ENCODE measurements at regions not wholly inside any gene's neighbourhood (a gene's known extent, or its start where the extent isn't known, plus 50 kb on each side); places are given as distances from the start of the nearest gene placed in this dataset.

- no peak for DNase-seq (ENCODE audit: low spot score in 2 of 2)
- Histone ChIP-seq H3K27ac (peak overlapping the region; percentile 81 to 95), H3K4me3 (no peak overlapping the region), H3K27me3 (no peaks in the 10 kb centered on the region), H3K36me3 (no peaks in the 10 kb centered on the region), H3K4me1 (peaks cover 15 to 29% of the 10 kb centered on the region in 2 donors), H3K9me3 (no peaks in the 10 kb centered on the region)
- intact Hi-C loops (cut with DNase I), result loop anchor here (2.0 to 5.0 kb wide), 5 partner anchors 42 to 111 kb away; partner anchors contain the start of gene ERRFI1
- no peak for TF ChIP-seq CTCF (IDR thresholded peaks at IDR 0.05)
Observed at GRCh38 chr1:8138673-8139072, 112.6 kb upstream of the ERRFI1 start.

GRCh38 chr1:8137481-8138244, 111.6 kb upstream of the ERRFI1 start:
- intact Hi-C loops (cut with DNase I), result loop anchor here (2.0 to 5.0 kb wide), 5 partner anchors 41 to 110 kb away; partner anchors contain the start of gene ERRFI1
- Histone ChIP-seq H3K27ac (peak overlapping the region; percentile 81 to 95), H3K9me3 (no peaks in the 10 kb centered on the region), H3K27me3 (no peaks in the 10 kb centered on the region), H3K4me1 (peaks cover 19 to 35% of the 10 kb centered on the region in 2 donors), H3K4me3 (peak overlapping the region in 1 of 2 donors; percentile 25), H3K36me3 (no peaks in the 10 kb centered on the region)
- no peak for TF ChIP-seq CTCF (IDR thresholded peaks at IDR 0.05)
- DNase-seq (ENCODE audit: low spot score in 2 of 2), result peak; percentile 32 to 85

GRCh38 chr1:8136766-8137165, 110.7 kb upstream of the ERRFI1 start:
- DNase-seq (ENCODE audit: low spot score in 2 of 2), result no peak
- no peaks in the 10 kb centered on the region for H3K36me3 ChIP-seq
- no peaks in the 10 kb centered on the region for H3K27me3 ChIP-seq
- no peak for TF ChIP-seq CTCF (IDR thresholded peaks at IDR 0.05)
- peaks cover 19 to 37% of the 10 kb centered on the region in 2 donors for H3K4me1 ChIP-seq
- intact Hi-C loops (cut with DNase I), result loop anchor here (5.0 kb wide), 4 partner anchors 59 to 109 kb away; partner anchors contain the start of gene ERRFI1
- H3K27ac ChIP-seq, result peak overlapping the region; percentile 81 to 95
- no peaks in the 10 kb centered on the region for H3K9me3 ChIP-seq
- no peak overlapping the region for H3K4me3 ChIP-seq

GRCh38 chr1:8135250-8135649, 109.1 kb upstream of the ERRFI1 start:
- no peaks in the 10 kb centered on the region for H3K36me3 ChIP-seq
- no peak for TF ChIP-seq CTCF (IDR thresholded peaks at IDR 0.05)
- peaks cover 19 to 37% of the 10 kb centered on the region in 2 donors for H3K4me1 ChIP-seq
- intact Hi-C loops (cut with DNase I), result loop anchor here (5.0 kb wide), 4 partner anchors 58 to 108 kb away; partner anchors contain the start of gene ERRFI1
- peak overlapping the region; percentile 81 to 95 for H3K27ac ChIP-seq
- no peaks in the 10 kb centered on the region for H3K9me3 ChIP-seq
- DNase-seq (ENCODE audit: low spot score in 2 of 2), result no peak
- H3K4me3 ChIP-seq, result no peak overlapping the region
- no peaks in the 10 kb centered on the region for H3K27me3 ChIP-seq

GRCh38 chr1:8134546-8135235, 108.6 kb upstream of the ERRFI1 start:
- Histone ChIP-seq H3K9me3 (no peaks in the 10 kb centered on the region), H3K36me3 (no peaks in the 10 kb centered on the region), H3K27ac (peak overlapping the region; percentile 81 to 95), H3K27me3 (no peaks in the 10 kb centered on the region), H3K4me1 (peaks cover 19 to 37% of the 10 kb centered on the region in 2 donors), H3K4me3 (peak overlapping the region in 1 of 2 donors; percentile 46)
- no peak for TF ChIP-seq CTCF (IDR thresholded peaks at IDR 0.05)
- no peak for DNase-seq (ENCODE audit: low spot score in 2 of 2)
- intact Hi-C loops (cut with DNase I), result loop anchor here (5.0 kb wide), 4 partner anchors 57 to 107 kb away; partner anchors contain the start of gene ERRFI1
